Lower lobe of right lung (tissue), 2 donors: ENCODE measurements at regions not wholly inside any gene's neighbourhood (a gene's known extent, or its start where the extent isn't known, plus 50 kb on each side); places are given as distances from the start of the nearest gene placed in this dataset.

ENCODE experiments used
- ATAC-seq, 2 donors: fragments of 200-7000 bp; cut with Tn5 transposase; one replicate each; pipeline ENCODE4 v1.9.1; 2020 to 2022; ENCODE audit warnings: mild to moderate bottlenecking in 2 of 2, moderate library complexity in 2 of 2
- DNase-seq: peaks from one replicate; pipeline ENCODE4 v3.0.0-alpha.2; 2020
- H3K27ac ChIP-seq: fragments of 200-600 bp; one replicate; pipeline ENCODE4 v1.8.0; 2022
- H3K27me3 ChIP-seq: fragments of 200-600 bp; one replicate; pipeline ENCODE4 v1.8.0; 2022; ENCODE audit warnings: low read depth
- H3K36me3 ChIP-seq: fragments of 200-600 bp; one replicate; pipeline ENCODE4 v1.8.0; 2022; ENCODE audit warnings: mild to moderate bottlenecking
- H3K4me1 ChIP-seq: fragments of 200-600 bp; one replicate; pipeline ENCODE4 v1.8.0; 2022
- H3K4me3 ChIP-seq: fragments of 200-600 bp; one replicate; pipeline ENCODE4 v1.8.0; 2022; ENCODE audit warnings: mild to moderate bottlenecking
- H3K9me3 ChIP-seq: fragments of 200-600 bp; one replicate; pipeline ENCODE4 v1.8.0; 2022
- intact Hi-C: fragments of 100-400 bp; cut with DNase I; formaldehyde crosslinking; loops from one replicate; pipeline ENCODE4 v1.11.0; 2022
- TF ChIP-seq, protein P1 (sequence below): fragments of 200-600 bp; IDR thresholded peaks from one replicate; pipeline ENCODE4 v1.8.0; 2022; ENCODE audit warnings: antibody characterized with exemption, mild to moderate bottlenecking
- donor health status: DM: no; HTN: yes; CAD: no; lungs with severe emphysema.

GRCh38 chr9:118336250-118336942 lies 632.2 kb downstream of the TLR4 start:
- no peak for ATAC-seq
- intact Hi-C loops: no loop called here

DNA sequence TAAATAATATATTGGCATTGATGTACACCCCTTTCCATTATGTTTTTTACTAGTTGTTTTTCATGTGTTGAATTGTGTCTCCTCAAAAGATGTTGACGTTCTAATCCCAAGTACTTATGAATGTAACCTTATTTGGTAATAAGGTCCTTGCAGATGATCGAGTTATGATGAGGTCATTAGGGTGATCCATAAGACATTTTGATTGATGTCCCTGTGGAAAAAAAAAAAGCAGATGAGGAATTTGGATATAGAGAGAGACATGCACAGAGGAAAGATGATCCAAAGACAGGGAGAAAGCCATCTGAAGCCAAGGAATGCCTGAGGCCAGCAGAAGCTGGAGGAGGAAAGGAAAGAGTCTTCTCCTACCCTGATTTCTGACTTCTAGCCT lies 632.7 kb downstream of the TLR4 start:
- Histone ChIP-seq H3K36me3 (no peaks in the 10 kb centered on the region), H3K4me3 (no peak overlapping the region), H3K27me3 (no peaks in the 10 kb centered on the region), H3K4me1 (no peaks in the 10 kb centered on the region), H3K27ac (no peak overlapping the region), H3K9me3 (no peaks in the 10 kb centered on the region)
- no peak for DNase-seq
- intact Hi-C loops: no loop called here
- TF ChIP-seq, protein P1, sequence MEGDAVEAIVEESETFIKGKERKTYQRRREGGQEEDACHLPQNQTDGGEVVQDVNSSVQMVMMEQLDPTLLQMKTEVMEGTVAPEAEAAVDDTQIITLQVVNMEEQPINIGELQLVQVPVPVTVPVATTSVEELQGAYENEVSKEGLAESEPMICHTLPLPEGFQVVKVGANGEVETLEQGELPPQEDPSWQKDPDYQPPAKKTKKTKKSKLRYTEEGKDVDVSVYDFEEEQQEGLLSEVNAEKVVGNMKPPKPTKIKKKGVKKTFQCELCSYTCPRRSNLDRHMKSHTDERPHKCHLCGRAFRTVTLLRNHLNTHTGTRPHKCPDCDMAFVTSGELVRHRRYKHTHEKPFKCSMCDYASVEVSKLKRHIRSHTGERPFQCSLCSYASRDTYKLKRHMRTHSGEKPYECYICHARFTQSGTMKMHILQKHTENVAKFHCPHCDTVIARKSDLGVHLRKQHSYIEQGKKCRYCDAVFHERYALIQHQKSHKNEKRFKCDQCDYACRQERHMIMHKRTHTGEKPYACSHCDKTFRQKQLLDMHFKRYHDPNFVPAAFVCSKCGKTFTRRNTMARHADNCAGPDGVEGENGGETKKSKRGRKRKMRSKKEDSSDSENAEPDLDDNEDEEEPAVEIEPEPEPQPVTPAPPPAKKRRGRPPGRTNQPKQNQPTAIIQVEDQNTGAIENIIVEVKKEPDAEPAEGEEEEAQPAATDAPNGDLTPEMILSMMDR: no peak
- ATAC-seq: no peak

More at GRCh38 chr9:118336250-118336942, 632.2 kb downstream of the TLR4 start:
- Histone ChIP-seq H3K27me3 (no peaks in the 10 kb centered on the region), H3K9me3 (no peaks in the 10 kb centered on the region), H3K27ac (no peak overlapping the region), H3K4me3 (no peak overlapping the region), H3K36me3 (no peaks in the 10 kb centered on the region), H3K4me1 (no peaks in the 10 kb centered on the region)
- no peak for DNase-seq
- TF ChIP-seq, protein P1: no peak

GRCh38 chr9:118360036-118360435 lies 655.8 kb downstream of the TLR4 start:
- no peak for DNase-seq
- intact Hi-C loops: no loop called here
- no peak overlapping the region for H3K27ac ChIP-seq
- TF ChIP-seq, protein P1: no peak
- H3K27me3 ChIP-seq: no peaks in the 10 kb centered on the region
- no peaks in the 10 kb centered on the region for H3K4me1 ChIP-seq
- no peak overlapping the region for H3K4me3 ChIP-seq
- no peaks in the 10 kb centered on the region for H3K36me3 ChIP-seq
- H3K9me3 ChIP-seq: no peaks in the 10 kb centered on the region
- ATAC-seq: no peak

DNA sequence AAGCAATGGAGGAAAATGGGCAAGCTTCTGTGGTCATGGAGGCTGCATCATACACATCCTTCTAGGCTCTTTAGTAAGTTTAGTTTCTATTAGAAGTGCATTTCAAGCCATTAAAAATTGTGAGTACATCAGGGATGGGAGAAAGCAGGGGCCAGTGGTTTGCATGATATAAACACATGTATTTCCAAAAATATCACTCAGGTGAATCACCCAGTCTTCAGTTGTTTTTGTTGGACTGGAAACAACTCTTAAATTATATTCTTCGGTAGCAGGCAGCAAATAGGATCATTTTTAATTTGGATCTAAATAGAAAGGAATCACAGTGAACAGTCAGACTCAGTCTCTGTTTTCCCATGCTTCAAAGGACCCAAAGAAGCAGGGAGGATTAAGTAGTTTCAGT lies 657.9 kb downstream of the TLR4 start:
- TF ChIP-seq, protein P1: no peak

DNA sequence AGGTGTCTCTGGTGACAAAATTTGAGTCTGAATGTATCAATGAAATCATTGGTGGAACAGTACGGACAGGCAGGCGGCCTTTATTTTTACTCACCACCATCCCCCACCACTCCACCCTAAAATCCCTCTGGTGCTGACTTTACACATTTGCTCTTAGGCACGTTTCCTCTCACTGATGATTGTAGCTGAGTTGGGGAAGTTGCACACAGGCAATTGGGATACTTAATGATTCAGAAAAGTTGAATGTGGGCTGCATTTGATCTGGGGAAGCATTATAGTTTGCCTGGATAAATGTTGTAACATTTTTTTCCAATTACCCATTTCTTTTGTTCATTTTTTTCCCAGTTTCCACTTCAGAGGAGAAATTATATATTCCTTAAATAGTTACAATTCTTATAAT lies 658.4 kb downstream of the TLR4 start:
- no peaks in the 10 kb centered on the region for H3K36me3 ChIP-seq
- DNase-seq (no peak), ATAC-seq (no peak)
- no peaks in the 10 kb centered on the region for H3K4me1 ChIP-seq
- intact Hi-C loops: no loop called here
- no peak overlapping the region for H3K4me3 ChIP-seq
- H3K27me3 ChIP-seq: no peaks in the 10 kb centered on the region
- no peaks in the 10 kb centered on the region for H3K9me3 ChIP-seq
- TF ChIP-seq, protein P1: no peak
- H3K27ac ChIP-seq: no peak overlapping the region

More for the DNA sequence above, 657.9 kb downstream of the TLR4 start:
- no peaks in the 10 kb centered on the region for H3K27me3 ChIP-seq
- H3K36me3 ChIP-seq: no peaks in the 10 kb centered on the region
- no peak overlapping the region for H3K27ac ChIP-seq
- no peaks in the 10 kb centered on the region for H3K4me1 ChIP-seq
- no peak overlapping the region for H3K4me3 ChIP-seq
- intact Hi-C loops: no loop called here
- ATAC-seq: no peak
- H3K9me3 ChIP-seq: no peaks in the 10 kb centered on the region
- no peak for DNase-seq
